ENCODE measurements at regions not wholly inside any gene's neighbourhood (a gene's known extent, or its start where the extent isn't known, plus 50 kb on each side); places are given as distances from the start of the nearest gene placed in this dataset.

GRCh38 chr4:42205541-42205940 is 53.1 kb upstream of the BEND4 start:
- Histone ChIP-seq H2AFZ (ENCODE audit: low read length) (no peak overlapping the region), H3K27ac (ENCODE audit: low read length) (no peak overlapping the region), H3K4me2 (ENCODE audit: low read depth, low read length, poor library complexity, severe bottlenecking) (no peak overlapping the region), H3K79me2 (ENCODE audit: low read length) (no peaks in the 10 kb centered on the region), H3K9me3 (ENCODE audit: low read length) (no peaks in the 10 kb centered on the region), H3K4me1 (ENCODE audit: low read length) (no peaks in the 10 kb centered on the region), H4K20me1 (ENCODE audit: insufficient read depth, low read depth, low read length) (no peaks in the 10 kb centered on the region), H3K36me3 (ENCODE audit: insufficient read depth, low read length) (no peaks in the 10 kb centered on the region), H3K27me3 (ENCODE audit: low read length) (no peaks in the 10 kb centered on the region), H3K9ac (ENCODE audit: low read length) (no peak overlapping the region), H3K4me3 (ENCODE audit: low read length) (no peak overlapping the region), H3K9me2 (replicated peaks; ENCODE audit: insufficient read depth, low read length) (0 out of 2 replicates have a peak, but pooled peaks cover 2% of the 10 kb centered on the region)
- no peak for DNase-seq

GRCh38 chr4:42216664-42217063 is 64.2 kb upstream of the BEND4 start:
- no peak for DNase-seq

DNA sequence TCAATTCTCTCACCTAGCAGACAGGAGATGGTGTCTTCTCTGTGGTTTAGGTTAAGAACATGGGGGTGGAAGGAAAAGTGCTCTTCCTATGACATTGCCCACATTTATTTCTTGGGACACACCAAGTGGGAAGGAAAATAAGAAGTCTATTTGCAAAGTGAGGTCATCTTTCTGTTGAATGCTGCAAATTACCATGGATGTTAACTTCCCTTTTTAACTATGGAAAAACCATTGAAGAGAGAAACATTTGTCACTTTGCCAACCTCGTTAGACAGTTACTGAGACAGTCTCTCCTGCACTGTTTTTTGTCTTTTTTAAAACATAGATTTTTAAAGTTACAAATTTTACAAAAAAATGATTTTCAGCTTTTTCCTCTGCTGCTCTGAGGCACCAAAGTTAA is 72.8 kb upstream of the BEND4 start:
- H3K4me3 ChIP-seq (ENCODE audit: low read length): no peak overlapping the region

More at GRCh38 chr4:42216664-42217063, 64.2 kb upstream of the BEND4 start:
- Histone ChIP-seq H3K79me2 (ENCODE audit: low read length) (no peaks in the 10 kb centered on the region), H3K9ac (ENCODE audit: low read length) (no peak overlapping the region), H3K36me3 (ENCODE audit: insufficient read depth, low read length) (no peaks in the 10 kb centered on the region), H3K4me1 (ENCODE audit: low read length) (no peaks in the 10 kb centered on the region), H3K4me3 (ENCODE audit: low read length) (no peak overlapping the region), H3K4me2 (ENCODE audit: low read depth, low read length, poor library complexity, severe bottlenecking) (no peak overlapping the region), H3K9me2 (replicated peaks; ENCODE audit: insufficient read depth, low read length) (no peaks in the 10 kb centered on the region), H3K27ac (ENCODE audit: low read length) (no peak overlapping the region), H3K9me3 (ENCODE audit: low read length) (no peaks in the 10 kb centered on the region), H4K20me1 (ENCODE audit: insufficient read depth, low read depth, low read length) (no peaks in the 10 kb centered on the region), H2AFZ (ENCODE audit: low read length) (no peak overlapping the region), H3K27me3 (ENCODE audit: low read length) (no peaks in the 10 kb centered on the region)

DNA sequence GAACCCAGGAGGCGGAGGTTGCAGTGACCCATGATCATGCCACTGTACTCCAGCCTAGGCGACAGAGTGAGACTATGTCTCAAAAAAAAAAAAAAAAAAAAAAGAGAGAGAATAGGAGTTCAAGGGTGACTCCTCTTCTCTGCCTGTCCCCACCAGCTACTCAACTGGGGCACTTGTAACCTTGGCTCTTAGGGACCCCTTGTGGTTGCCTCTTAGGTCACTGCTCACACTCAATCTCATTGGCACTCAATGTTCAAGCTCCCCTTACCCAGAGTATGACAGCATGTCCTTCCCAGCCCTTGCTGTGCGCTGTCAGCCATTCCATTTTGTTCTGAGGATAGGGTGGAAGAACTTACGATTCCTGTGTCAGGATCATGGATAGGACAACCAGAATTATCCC is 82.4 kb upstream of the BEND4 start:
- no peaks in the 10 kb centered on the region for H3K4me1 ChIP-seq (ENCODE audit: low read length)
- H4K20me1 ChIP-seq (ENCODE audit: insufficient read depth, low read depth, low read length): no peaks in the 10 kb centered on the region
- H2AFZ ChIP-seq (ENCODE audit: low read length): no peak overlapping the region

More for the DNA sequence above, 72.8 kb upstream of the BEND4 start:
- Histone ChIP-seq H3K27ac (ENCODE audit: low read length) (no peak overlapping the region), H3K9me2 (replicated peaks; ENCODE audit: insufficient read depth, low read length) (no peaks in the 10 kb centered on the region), H3K79me2 (ENCODE audit: low read length) (no peaks in the 10 kb centered on the region), H3K9ac (ENCODE audit: low read length) (no peak overlapping the region), H3K9me3 (ENCODE audit: low read length) (no peaks in the 10 kb centered on the region), H3K27me3 (ENCODE audit: low read length) (no peaks in the 10 kb centered on the region), H3K4me2 (ENCODE audit: low read depth, low read length, poor library complexity, severe bottlenecking) (no peak overlapping the region), H2AFZ (ENCODE audit: low read length) (no peak overlapping the region), H3K4me1 (ENCODE audit: low read length) (no peaks in the 10 kb centered on the region), H3K36me3 (ENCODE audit: insufficient read depth, low read length) (no peaks in the 10 kb centered on the region), H4K20me1 (ENCODE audit: insufficient read depth, low read depth, low read length) (no peaks in the 10 kb centered on the region)
- no peak for DNase-seq

DNA sequence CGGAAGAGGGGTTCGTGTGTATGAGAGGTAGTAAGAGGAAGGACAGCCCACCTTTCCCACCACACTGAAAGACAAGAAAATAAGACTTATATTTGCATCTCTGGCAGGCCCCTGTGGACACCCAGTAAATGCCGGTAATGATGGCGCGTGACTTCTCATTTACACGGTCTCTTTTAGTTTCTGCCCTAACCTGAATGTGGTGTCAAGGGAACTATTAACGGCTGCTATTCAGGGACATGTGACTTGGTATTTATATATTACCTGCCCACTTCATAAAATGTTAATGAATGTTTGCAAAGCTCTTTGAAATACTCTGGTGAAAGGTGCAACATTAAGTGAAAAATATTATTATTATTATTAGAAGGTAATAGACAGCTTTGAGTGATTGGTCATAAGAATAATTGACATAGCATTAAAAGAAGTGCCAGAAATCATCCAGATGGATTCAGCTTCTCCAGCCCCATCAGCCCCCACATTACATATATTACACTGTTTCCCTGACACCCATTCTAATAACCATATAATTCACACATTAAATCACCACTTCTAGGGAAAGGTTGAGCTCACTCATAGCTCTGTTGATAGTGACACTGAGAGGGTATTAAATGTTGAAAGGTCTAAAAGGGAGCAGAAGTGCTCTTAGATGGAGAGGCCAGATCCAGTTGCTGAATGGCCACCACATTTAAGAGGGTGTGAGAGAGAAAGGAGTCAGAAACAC is 83.0 kb upstream of the BEND4 start:
- Histone ChIP-seq H3K4me3 (ENCODE audit: low read length) (no peak overlapping the region), H3K36me3 (ENCODE audit: insufficient read depth, low read length) (no peaks in the 10 kb centered on the region), H3K4me1 (ENCODE audit: low read length) (no peaks in the 10 kb centered on the region), H3K9me3 (ENCODE audit: low read length) (no peaks in the 10 kb centered on the region), H3K27me3 (ENCODE audit: low read length) (no peaks in the 10 kb centered on the region), H3K9ac (ENCODE audit: low read length) (no peak overlapping the region), H3K79me2 (ENCODE audit: low read length) (no peaks in the 10 kb centered on the region), H3K27ac (ENCODE audit: low read length) (no peak overlapping the region), H3K9me2 (replicated peaks; ENCODE audit: insufficient read depth, low read length) (no peaks in the 10 kb centered on the region), H4K20me1 (ENCODE audit: insufficient read depth, low read depth, low read length) (no peaks in the 10 kb centered on the region), H3K4me2 (ENCODE audit: low read depth, low read length, poor library complexity, severe bottlenecking) (no peak overlapping the region), H2AFZ (ENCODE audit: low read length) (no peak overlapping the region)
- DNase-seq: no peak

More for the DNA sequence above, 82.4 kb upstream of the BEND4 start:
- H3K79me2 ChIP-seq (ENCODE audit: low read length): no peaks in the 10 kb centered on the region
- DNase-seq: peak; percentile 44
- H3K27me3 ChIP-seq (ENCODE audit: low read length): no peaks in the 10 kb centered on the region
- no peaks in the 10 kb centered on the region for H3K9me2 ChIP-seq (replicated peaks; ENCODE audit: insufficient read depth, low read length)
- H3K9ac ChIP-seq (ENCODE audit: low read length): no peak overlapping the region
- H3K4me3 ChIP-seq (ENCODE audit: low read length): no peak overlapping the region
- H3K27ac ChIP-seq (ENCODE audit: low read length): no peak overlapping the region
- H3K4me2 ChIP-seq (ENCODE audit: low read depth, low read length, poor library complexity, severe bottlenecking): no peak overlapping the region
- no peaks in the 10 kb centered on the region for H3K36me3 ChIP-seq (ENCODE audit: insufficient read depth, low read length)
- no peaks in the 10 kb centered on the region for H3K9me3 ChIP-seq (ENCODE audit: low read length)

GRCh38 chr4:42237010-42237409 is 84.6 kb upstream of the BEND4 start:
- no peaks in the 10 kb centered on the region for H3K9me3 ChIP-seq (ENCODE audit: low read length)
- no peaks in the 10 kb centered on the region for H3K27me3 ChIP-seq (ENCODE audit: low read length)
- no peaks in the 10 kb centered on the region for H4K20me1 ChIP-seq (ENCODE audit: insufficient read depth, low read depth, low read length)
- no peak overlapping the region for H2AFZ ChIP-seq (ENCODE audit: low read length)
- no peaks in the 10 kb centered on the region for H3K79me2 ChIP-seq (ENCODE audit: low read length)
- no peaks in the 10 kb centered on the region for H3K9me2 ChIP-seq (replicated peaks; ENCODE audit: insufficient read depth, low read length)
- no peaks in the 10 kb centered on the region for H3K4me1 ChIP-seq (ENCODE audit: low read length)
- no peak overlapping the region for H3K9ac ChIP-seq (ENCODE audit: low read length)
- no peak overlapping the region for H3K4me2 ChIP-seq (ENCODE audit: low read depth, low read length, poor library complexity, severe bottlenecking)
- H3K4me3 ChIP-seq (ENCODE audit: low read length): no peak overlapping the region
- H3K27ac ChIP-seq (ENCODE audit: low read length): no peak overlapping the region
- DNase-seq: no peak
- no peaks in the 10 kb centered on the region for H3K36me3 ChIP-seq (ENCODE audit: insufficient read depth, low read length)

DNA sequence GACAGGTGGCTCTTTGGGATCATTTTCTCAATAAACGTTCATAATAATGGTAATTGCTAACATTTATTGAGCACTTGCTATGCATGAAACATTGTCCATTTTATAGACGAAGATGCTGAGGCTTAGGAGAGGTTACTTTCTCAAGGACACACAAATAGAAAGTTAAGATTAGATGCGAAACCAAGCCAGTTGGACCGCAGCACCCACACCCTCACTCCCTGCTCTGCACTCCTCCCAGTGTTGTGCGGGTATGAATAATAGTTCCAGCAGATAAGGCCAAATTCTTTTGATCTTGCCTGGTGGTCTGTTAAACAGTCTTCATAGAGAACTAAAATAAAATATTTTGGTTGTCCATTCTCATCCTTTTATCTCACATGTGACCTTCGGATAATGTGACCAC is 85.0 kb upstream of the BEND4 start:
- no peaks in the 10 kb centered on the region for H3K9me3 ChIP-seq (ENCODE audit: low read length)
- H3K4me2 ChIP-seq (ENCODE audit: low read depth, low read length, poor library complexity, severe bottlenecking): no peak overlapping the region
- no peak overlapping the region for H2AFZ ChIP-seq (ENCODE audit: low read length)
- H3K27me3 ChIP-seq (ENCODE audit: low read length): no peaks in the 10 kb centered on the region
- H3K27ac ChIP-seq (ENCODE audit: low read length): no peak overlapping the region
- no peaks in the 10 kb centered on the region for H4K20me1 ChIP-seq (ENCODE audit: insufficient read depth, low read depth, low read length)
- H3K9me2 ChIP-seq (replicated peaks; ENCODE audit: insufficient read depth, low read length): no peaks in the 10 kb centered on the region
- no peak for DNase-seq
- no peak overlapping the region for H3K4me3 ChIP-seq (ENCODE audit: low read length)
- no peak overlapping the region for H3K9ac ChIP-seq (ENCODE audit: low read length)
- H3K36me3 ChIP-seq (ENCODE audit: insufficient read depth, low read length): no peaks in the 10 kb centered on the region
- no peaks in the 10 kb centered on the region for H3K79me2 ChIP-seq (ENCODE audit: low read length)
- H3K4me1 ChIP-seq (ENCODE audit: low read length): no peaks in the 10 kb centered on the region

DNA sequence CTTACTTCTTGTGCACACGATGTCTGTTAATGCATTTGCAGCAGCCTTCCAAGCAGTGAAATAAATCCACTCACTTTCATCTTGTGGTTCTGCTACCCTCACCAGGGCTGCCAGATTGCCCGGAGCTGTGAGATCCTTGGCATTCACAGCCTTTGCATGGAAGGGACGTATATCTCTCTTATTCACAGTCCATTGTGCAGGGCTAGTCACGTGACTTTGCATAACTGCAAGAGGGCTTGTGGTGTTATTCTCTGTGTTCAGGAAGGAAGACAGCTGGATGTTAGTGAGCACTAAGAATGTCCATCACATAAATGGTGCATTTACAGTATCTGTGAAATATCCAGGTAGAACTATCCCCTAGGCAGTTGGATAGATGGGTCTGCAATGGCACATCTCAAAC is 96.5 kb upstream of the BEND4 start:
- Histone ChIP-seq H3K27me3 (ENCODE audit: low read length) (no peaks in the 10 kb centered on the region), H3K4me1 (ENCODE audit: low read length) (no peaks in the 10 kb centered on the region), H3K9me3 (ENCODE audit: low read length) (no peaks in the 10 kb centered on the region), H3K27ac (ENCODE audit: low read length) (no peak overlapping the region), H2AFZ (ENCODE audit: low read length) (no peak overlapping the region), H3K9ac (ENCODE audit: low read length) (no peak overlapping the region), H3K79me2 (ENCODE audit: low read length) (no peaks in the 10 kb centered on the region), H3K4me3 (ENCODE audit: low read length) (no peak overlapping the region), H4K20me1 (ENCODE audit: insufficient read depth, low read depth, low read length) (no peaks in the 10 kb centered on the region), H3K36me3 (ENCODE audit: insufficient read depth, low read length) (no peaks in the 10 kb centered on the region), H3K9me2 (replicated peaks; ENCODE audit: insufficient read depth, low read length) (no peaks in the 10 kb centered on the region), H3K4me2 (ENCODE audit: low read depth, low read length, poor library complexity, severe bottlenecking) (no peak overlapping the region)
- no peak for DNase-seq

Measured in Karpas-422 (cell line).